Tibial artery (tissue), 4 donors: ENCODE measurements at regions not wholly inside any gene's neighbourhood (a gene's known extent, or its start where the extent isn't known, plus 50 kb on each side); places are given as distances from the start of the nearest gene placed in this dataset.

ENCODE experiments used
- DNase-seq, 2 donors: peaks; one replicate each; pipeline ENCODE4 v3.0.0-alpha.2; 2019
- H3K27ac ChIP-seq, 2 donors: fragments of 200-600 bp; sonication (generic) in 1 of 2; 1 replicate in 1 of 2; 2 replicates in 1 of 2; pipeline ENCODE4 v1.5.1; 2018 to 2019; ENCODE audit warnings: mild to moderate bottlenecking in 1 of 2
- H3K27me3 ChIP-seq, 2 donors: fragments of 200-600 bp; sonication (generic) in 1 of 2; one replicate each; pipeline versions ENCODE4 v1.5.1 to v1.6.0; 2016 to 2019
- H3K36me3 ChIP-seq, 3 donors: fragments of 200-600 bp; sonication (generic) in 2 of 3; one replicate each; pipeline ENCODE4 v1.5.1; 2016 to 2019; ENCODE audit warnings: mild to moderate bottlenecking in 2 of 3
- H3K4me1 ChIP-seq, 4 donors: fragments of 200-600 bp; sonication (generic) in 2 of 4; 1 replicate in 3 of 4; 2 replicates in 1 of 4; pipeline ENCODE4 v1.5.1; 2016 to 2019
- H3K4me3 ChIP-seq, 2 donors: fragments of 200-600 bp; sonication (generic) in 1 of 2; 1 replicate in 1 of 2; 2 replicates in 1 of 2; pipeline ENCODE4 v1.5.1; 2018 to 2019; ENCODE audit warnings: mild to moderate bottlenecking in 2 of 2
- H3K9me3 ChIP-seq, 3 donors: fragments of 200-600 bp; sonication (generic) in 1 of 3; one replicate each; pipeline ENCODE4 v1.5.1; 2016 to 2019
- CTCF ChIP-seq, 2 experiments: fragments of 200-600 bp in 1 of 2; fragments of 450-650 bp in 1 of 2; IDR thresholded peaks; one replicate each; pipeline ENCODE4 v1.5.1; 2017 to 2019; ENCODE audit warnings: antibody characterized with exemption in 2 of 2, mild to moderate bottlenecking in 1 of 2, moderate library complexity in 1 of 2
- intact Hi-C: fragments of 100-400 bp; cut with DNase I; formaldehyde crosslinking; loops from one replicate; pipeline ENCODE4 v1.15.0; 2023; ENCODE audit warnings: low total_unique reads

GRCh38 chr9:91158946-91159345 lies 202.8 kb downstream of the AUH start:
- H3K27me3 ChIP-seq = no peaks in the 10 kb centered on the region
- H3K4me3 ChIP-seq = no peak overlapping the region
- H3K36me3 ChIP-seq = no peaks in the 10 kb centered on the region
- DNase-seq = no peak
- H3K9me3 ChIP-seq = peaks cover 0 to 5% (median 0%) of the 10 kb centered on the region in 3 donors
- intact Hi-C loops = no loop called here
- no peak for TF ChIP-seq CTCF (IDR thresholded peaks at IDR 0.05)
- peaks cover 0 to 8% (median 0%) of the 10 kb centered on the region in 4 donors for H3K4me1 ChIP-seq
- H3K27ac ChIP-seq = no peak overlapping the region

GRCh38 chr9:91159664-91160121 lies 202.0 kb downstream of the AUH start:
- peak overlapping the region in 1 of 2 donors; percentile 65 for H3K27ac ChIP-seq
- no peaks in the 10 kb centered on the region for H3K27me3 ChIP-seq
- no peaks in the 10 kb centered on the region for H3K36me3 ChIP-seq
- H3K4me3 ChIP-seq = peak overlapping the region; percentile 12 to 28
- peaks cover 0 to 8% (median 0%) of the 10 kb centered on the region in 4 donors for H3K4me1 ChIP-seq
- peak in 1 of 2 donors; percentile 76 for DNase-seq
- TF ChIP-seq CTCF (IDR thresholded peaks at IDR 0.05) = no peak
- intact Hi-C loops = no loop called here
- peaks cover 0 to 5% (median 0%) of the 10 kb centered on the region in 3 donors for H3K9me3 ChIP-seq

GRCh38 chr9:91160181-91160580 lies 201.5 kb downstream of the AUH start:
- Histone ChIP-seq H3K27ac (peak overlapping the region in 1 of 2 donors; percentile 65), H3K36me3 (no peaks in the 10 kb centered on the region), H3K27me3 (no peaks in the 10 kb centered on the region), H3K4me3 (peak overlapping the region; percentile 12 to 28), H3K9me3 (peaks cover 0 to 2% (median 0%) of the 10 kb centered on the region in 3 donors), H3K4me1 (peaks cover 0 to 8% (median 0%) of the 10 kb centered on the region in 4 donors)
- intact Hi-C loops = no loop called here
- TF ChIP-seq CTCF (IDR thresholded peaks at IDR 0.05) = no peak
- DNase-seq = no peak

- H3K27ac ChIP-seq = peak overlapping the region in 1 of 2 donors; percentile 65
- intact Hi-C loops = no loop called here
- H3K9me3 ChIP-seq = no peaks in the 10 kb centered on the region
- no peak for DNase-seq
- no peaks in the 10 kb centered on the region for H3K36me3 ChIP-seq
- H3K4me1 ChIP-seq = peaks cover 0 to 8% (median 0%) of the 10 kb centered on the region in 4 donors
- no peak overlapping the region for H3K4me3 ChIP-seq
- no peaks in the 10 kb centered on the region for H3K27me3 ChIP-seq
- no peak for TF ChIP-seq CTCF (IDR thresholded peaks at IDR 0.05)
These were observed 200.9 kb downstream of the AUH start for GRCh38 chr9:91160599-91161464.

GRCh38 chr9:91161465-91162300 lies 200.0 kb downstream of the AUH start:
- H3K27me3 ChIP-seq = no peaks in the 10 kb centered on the region
- no peaks in the 10 kb centered on the region for H3K9me3 ChIP-seq
- intact Hi-C loops = no loop called here
- no peak overlapping the region for H3K4me3 ChIP-seq
- no peak overlapping the region for H3K27ac ChIP-seq
- H3K4me1 ChIP-seq = peaks cover 0 to 8% (median 0%) of the 10 kb centered on the region in 4 donors
- no peak for TF ChIP-seq CTCF (IDR thresholded peaks at IDR 0.05)
- no peak for DNase-seq
- H3K36me3 ChIP-seq = no peaks in the 10 kb centered on the region
